ENCODE measurements at regions not wholly inside any gene's neighbourhood (a gene's known extent, or its start where the extent isn't known, plus 50 kb on each side); places are given as distances from the start of the nearest gene placed in this dataset.
A peak's percentile ranks its signal among the peaks of the same experiment; 100 is the strongest.

- intact Hi-C loops (cut with micrococcal nuclease) = loop anchor here (5.0 kb wide), 1 partner anchor 604 kb away; no protein-coding TSS in a partner anchor
These were observed 386.9 kb upstream of the MAN1A1 start for GRCh38 chr6:119736296-119737021.

More at GRCh38 chr6:119736296-119737021, 386.9 kb upstream of the MAN1A1 start:
- Histone ChIP-seq H3K4me2 (ENCODE audit: insufficient read depth, low read length) (no peak overlapping the region), H3K36me3 (ENCODE audit: control insufficient read depth, insufficient read depth, low read length) (no peaks in the 10 kb centered on the region), H3K9ac (ENCODE audit: insufficient read depth in 1 of 2, low read depth in 2 of 2, low read length in 2 of 2) (no peak overlapping the region), H3K4me3 (no peak overlapping the region), H2AFZ (ENCODE audit: low read depth, low read length) (0 out of 2 replicates have a peak overlapping the region, but pooled peaks have one; percentile 8), H4K20me1 (replicated peaks; ENCODE audit: control insufficient read depth, insufficient read depth, low read length) (no peaks in the 10 kb centered on the region), H3K4me1 (replicated peaks in 1 of 2; ENCODE audit: control insufficient read depth in 2 of 2, insufficient read depth in 2 of 2, low read length in 2 of 2) (no peaks in the 10 kb centered on the region; a peak in 1 of 5 replicates), H3K79me2 (ENCODE audit: control insufficient read depth, insufficient read depth, low read length) (no peaks in the 10 kb centered on the region), H3K9me3 (replicated peaks; ENCODE audit: control insufficient read depth, insufficient read depth, low read depth, low read length) (no peaks in the 10 kb centered on the region), H3K27ac (ENCODE audit: extremely low read depth, low read depth, low read length) (no peak overlapping the region), H3K9me1 (ENCODE audit: control insufficient read depth, insufficient read depth, low read length) (no peaks in the 10 kb centered on the region), H3K27me3 (ENCODE audit: control insufficient read depth in 2 of 2, insufficient read depth in 2 of 2, low read length in 2 of 2) (no peaks in the 10 kb centered on the region)
- TF ChIP-seq ILK (tag; IDR thresholded peaks at IDR 0.05; ENCODE audit: borderline replicate concordance, low read depth) (no peak), FOXO4 (CRISPR knock-in tag; IDR thresholded peaks at IDR 0.05) (no peak), ZNF695 (CRISPR knock-in tag; IDR thresholded peaks at IDR 0.05) (no peak), GTF2A2 (tag; IDR thresholded peaks at IDR 0.05) (no peak), ZNF449 (CRISPR knock-in tag; IDR thresholded peaks at IDR 0.05) (no peak), EHMT2 (IDR thresholded peaks at IDR 0.05) (no peak), OTX1 (CRISPR knock-in tag; IDR thresholded peaks at IDR 0.05) (no peak), MLX (CRISPR knock-in tag; conservative IDR thresholded peaks at IDR 0.05) (no peak)
- ATAC-seq (peak; percentile 53; the same call in 2 of the 3 replicates), DNase-seq (ENCODE audit: extremely low read depth in 1 of 4, low spot score in 3 of 4) (no peak), FAIRE-seq (no peak)
- BruUV-seq (replicated peaks) = no TSS peak
- 15% methylated on average over 4 of the region's 4 CpGs for WGBS (ENCODE audit: insufficient coverage, low coverage, missing lambda C conversion rate)
- in situ Hi-C loops (cut with MboI) = no loop called here
- CTCF ChIA-PET (ENCODE audit: low intra/inter-chr PET ratio) = no interaction called here
- POLR2A ChIA-PET = interaction anchor here (0.7 kb wide), 1 partner anchor 8 kb away, joined by 3 read pairs; no protein-coding TSS in a partner anchor
